ENCODE measurements at regions not wholly inside any gene's neighbourhood (a gene's known extent, or its start where the extent isn't known, plus 50 kb on each side); places are given as distances from the start of the nearest gene placed in this dataset.
"Not testable (repeated sequence)": the region's sequence is repeated elsewhere in the genome, so short reads cannot be mapped to it uniquely, and the experiment has no call there.

GRCh38 chr11:45000918-45001317 lies 50.2 kb upstream of the TP53I11 start:
- no peak for DNase-seq

DNA sequence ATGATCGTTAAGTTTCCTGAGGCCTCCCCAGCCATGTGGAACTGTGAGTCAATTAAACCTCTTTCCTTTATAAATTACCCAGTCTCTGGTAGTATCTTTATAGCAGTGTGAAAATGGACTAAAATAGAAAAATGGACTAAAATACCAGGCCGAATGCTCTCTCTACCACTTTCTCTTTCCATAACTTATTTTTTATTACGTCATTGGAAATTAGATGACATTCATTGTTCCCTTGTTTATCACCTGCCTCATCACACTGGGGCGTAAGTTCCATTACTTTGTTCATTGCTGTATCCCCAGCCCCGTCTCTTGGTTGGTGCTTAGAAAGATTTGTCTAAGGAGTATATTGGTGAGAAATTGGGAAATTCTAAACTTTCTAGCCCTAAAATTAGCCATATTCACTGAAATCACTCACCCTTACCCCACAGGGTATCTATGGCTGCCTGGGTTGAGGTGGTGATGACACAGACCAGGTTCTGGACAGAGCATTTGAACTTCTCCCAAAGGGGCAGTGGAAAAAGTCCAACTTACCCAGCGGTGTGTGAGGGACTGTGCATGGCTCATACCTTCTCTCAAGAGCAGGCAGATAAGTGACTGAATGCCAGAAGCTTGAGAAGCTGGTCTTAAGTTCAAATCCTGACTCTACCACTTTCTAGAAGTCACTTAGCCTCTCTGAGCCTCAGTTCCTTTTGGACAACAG lies 50.9 kb upstream of the TP53I11 start:
- no peak for DNase-seq

DNA sequence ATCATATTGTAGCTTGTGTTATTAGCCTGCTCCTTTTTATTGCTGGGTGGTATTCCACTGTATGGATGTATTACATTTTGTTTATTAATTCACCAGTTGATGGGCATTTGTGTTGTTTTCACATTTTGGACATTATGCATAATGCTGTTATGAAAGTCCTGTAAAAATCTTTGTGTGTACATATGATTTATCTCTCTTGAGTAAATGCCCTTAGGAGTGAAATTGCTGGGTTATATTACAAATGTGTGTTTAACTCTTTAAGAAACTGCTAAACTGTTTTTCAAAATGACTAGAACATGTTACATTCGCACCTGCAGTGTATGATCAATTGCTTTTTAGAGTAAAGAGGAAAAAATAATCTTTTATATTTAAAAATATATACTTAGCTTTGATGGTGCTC lies 54.4 kb upstream of the TP53I11 start:
- DNase-seq: no peak

DNA sequence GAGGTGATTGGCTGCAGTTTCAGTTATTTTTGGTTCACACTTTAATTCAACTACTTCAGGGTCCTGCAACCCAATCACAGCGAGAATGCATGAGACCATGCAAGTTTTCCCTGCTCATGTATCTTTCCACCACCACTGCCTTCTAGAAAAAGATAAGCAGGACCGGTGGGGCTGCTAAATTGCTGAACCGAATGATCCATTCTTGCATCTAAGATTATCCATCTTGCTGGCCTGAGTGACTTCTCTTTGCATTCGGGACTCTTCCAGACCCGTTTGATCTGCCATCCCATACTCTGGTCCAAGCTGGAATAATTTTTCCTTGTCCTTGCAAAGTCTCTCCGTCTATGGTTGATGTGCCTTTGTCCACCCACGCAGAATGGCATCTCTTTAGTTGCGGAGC lies 56.3 kb upstream of the TP53I11 start:
- no peak for DNase-seq

DNA sequence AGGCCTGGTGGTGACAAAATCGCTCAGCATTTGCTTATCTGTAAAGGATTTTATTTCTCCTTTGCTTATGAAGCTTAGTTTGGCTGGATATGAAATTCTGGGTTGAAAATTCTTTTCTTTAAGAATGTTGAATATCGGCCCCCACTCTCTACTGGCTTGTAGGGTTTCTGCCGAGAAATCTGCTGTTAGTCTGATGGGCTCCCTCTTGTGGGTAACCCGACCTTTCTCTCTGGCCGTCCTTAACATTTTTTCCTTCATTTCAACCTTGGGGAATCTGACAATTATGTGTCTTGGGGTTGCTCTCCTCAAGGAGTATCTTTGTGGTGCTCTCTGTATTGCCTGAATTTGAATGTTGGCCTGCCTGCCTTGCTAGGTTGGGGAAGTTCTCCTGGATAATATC lies 65.3 kb upstream of the TP53I11 start:
- not testable (repeated sequence) for DNase-seq

DNA sequence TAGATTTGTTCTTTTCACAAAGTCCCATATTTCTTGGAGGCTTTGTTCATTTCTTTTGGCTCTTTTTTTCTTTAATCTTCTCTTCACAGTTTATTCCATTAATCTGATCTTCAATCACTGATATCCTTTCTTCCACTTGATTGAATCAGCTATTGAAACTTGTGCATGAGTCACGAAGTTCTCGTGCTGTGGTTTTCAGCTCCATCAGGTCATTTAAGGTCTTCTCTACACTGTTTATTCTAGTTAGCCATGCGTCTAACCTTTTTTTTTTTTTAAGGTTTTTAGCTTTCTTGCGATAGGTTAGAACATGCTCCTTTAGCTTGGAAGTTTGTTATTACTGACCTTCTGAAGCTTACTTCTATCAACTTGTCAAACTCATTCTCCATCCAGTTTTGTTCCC lies 65.8 kb upstream of the TP53I11 start:
- not testable (repeated sequence) for DNase-seq

GRCh38 chr11:45017329-45017728 lies 66.6 kb upstream of the TP53I11 start:
- no peak for DNase-seq

DNA sequence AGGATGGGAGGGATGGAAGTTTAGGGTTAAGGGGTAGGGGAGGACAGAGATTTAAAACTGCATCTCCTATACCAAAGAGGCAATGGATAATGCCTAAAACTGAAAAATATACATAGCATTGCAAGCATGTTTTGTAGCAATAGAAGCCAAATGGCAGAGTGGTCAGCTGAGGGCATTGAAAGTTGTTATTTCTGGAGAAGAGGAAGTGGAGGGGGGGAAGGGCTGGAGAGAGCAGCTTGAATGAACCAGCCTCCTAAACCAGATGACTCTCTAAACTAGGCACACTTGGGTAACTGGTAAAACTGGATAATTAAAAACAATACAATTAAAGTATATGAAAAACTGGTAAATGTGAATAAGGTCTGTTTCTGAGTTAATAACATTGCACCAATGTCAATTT lies 70.3 kb upstream of the TP53I11 start:
- no peak for DNase-seq

- DNase-seq: no peak
Observed at GRCh38 chr11:45021692-45022141, 71.0 kb upstream of the TP53I11 start.

GRCh38 chr11:45022294-45023064 lies 71.8 kb upstream of the TP53I11 start:
- no peak for DNase-seq

DNA sequence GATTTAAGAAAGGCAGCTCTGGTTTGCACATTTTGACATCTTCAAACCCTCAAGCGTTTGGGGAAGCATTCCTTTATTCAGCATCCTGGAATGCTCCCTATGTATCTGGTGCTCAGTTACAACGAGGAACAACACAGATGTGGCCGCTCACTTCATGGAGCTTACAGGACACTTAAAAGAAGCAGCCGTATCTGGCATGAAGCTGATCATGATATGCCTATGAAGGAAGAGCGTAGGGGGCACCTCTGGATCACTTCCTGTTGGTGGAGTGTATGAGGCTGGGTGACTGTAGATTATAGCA lies 72.3 kb upstream of the TP53I11 start:
- DNase-seq: no peak

DNA sequence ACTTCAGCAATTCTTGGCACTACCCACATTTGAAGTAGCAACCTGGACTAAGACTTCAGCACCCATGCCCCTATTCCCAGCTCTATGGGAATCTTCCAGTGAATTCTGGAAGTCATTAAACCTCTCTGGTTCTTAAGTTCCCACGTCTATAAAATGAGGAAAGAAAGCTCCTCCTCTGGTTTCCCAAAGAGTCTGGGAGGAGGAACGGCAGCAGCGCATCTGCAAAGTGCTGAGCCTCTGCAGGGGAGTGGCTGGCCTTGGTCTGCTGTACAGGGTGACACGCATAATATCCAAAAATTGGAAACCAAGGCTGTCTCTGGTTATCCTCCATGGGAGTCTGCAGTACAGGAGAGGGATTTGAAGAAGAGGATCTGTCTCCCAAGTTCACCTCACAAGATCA lies 73.6 kb upstream of the TP53I11 start:
- no peak for DNase-seq

DNA sequence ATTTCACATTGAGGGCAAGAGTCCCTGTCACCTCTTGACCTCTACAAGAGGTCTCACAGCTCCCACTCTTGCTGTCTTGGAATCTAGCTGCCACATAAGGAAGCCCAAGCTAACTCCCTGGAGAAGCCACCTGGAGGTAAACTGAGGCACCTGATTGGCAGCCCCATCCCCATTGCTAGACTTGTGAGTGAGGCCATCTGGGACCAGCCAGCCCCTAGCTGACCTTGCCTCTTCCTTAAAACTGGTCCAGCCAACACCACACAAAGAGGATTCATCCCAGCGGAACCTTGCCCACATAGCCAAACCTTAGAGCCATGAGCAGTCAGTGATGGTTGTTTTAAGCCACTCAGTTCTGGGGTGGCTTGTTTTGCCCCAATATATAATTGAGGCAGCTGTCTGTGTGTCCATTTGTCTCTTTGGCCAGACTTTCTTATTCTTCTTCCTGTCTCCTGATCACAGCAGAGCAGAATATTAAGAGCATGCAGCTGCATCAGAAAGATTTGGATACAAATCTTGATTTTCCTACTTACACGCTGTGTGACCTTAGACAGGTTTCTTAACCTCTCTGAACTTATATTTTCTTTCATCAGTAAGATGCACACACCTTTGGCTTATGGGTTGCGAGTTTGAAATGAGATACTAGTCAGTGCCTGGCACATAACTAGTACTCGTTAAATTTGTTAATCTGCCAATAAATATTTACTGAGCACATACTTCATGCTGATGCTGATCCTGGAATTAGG lies 74.3 kb upstream of the TP53I11 start:
- DNase-seq: no peak

GRCh38 chr11:45025716-45026492 lies 75.2 kb upstream of the TP53I11 start:
- DNase-seq: no peak

- DNase-seq: no peak
Observed at GRCh38 chr11:45026835-45027234, 76.2 kb upstream of the TP53I11 start.

DNA sequence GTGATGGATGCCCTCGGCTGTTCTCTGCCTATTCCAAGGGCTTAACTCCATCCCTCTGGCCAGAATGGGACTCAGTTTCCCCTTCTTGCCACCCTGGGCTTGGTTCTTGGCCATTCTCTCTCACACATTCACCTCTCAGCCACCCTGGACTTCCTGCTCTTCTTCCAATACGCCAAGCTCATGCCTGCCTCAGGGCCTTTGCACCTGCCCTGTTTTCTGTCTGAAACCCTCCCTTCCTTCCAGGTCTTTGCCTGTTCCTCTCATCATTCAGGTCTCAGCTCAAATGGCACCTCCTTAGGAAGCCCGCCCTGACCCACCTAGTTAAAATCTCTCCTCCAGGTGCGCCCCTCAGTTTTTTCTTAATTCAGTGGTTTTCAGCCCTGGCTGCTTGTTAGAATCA lies 76.6 kb upstream of the TP53I11 start:
- no peak for DNase-seq

DNA sequence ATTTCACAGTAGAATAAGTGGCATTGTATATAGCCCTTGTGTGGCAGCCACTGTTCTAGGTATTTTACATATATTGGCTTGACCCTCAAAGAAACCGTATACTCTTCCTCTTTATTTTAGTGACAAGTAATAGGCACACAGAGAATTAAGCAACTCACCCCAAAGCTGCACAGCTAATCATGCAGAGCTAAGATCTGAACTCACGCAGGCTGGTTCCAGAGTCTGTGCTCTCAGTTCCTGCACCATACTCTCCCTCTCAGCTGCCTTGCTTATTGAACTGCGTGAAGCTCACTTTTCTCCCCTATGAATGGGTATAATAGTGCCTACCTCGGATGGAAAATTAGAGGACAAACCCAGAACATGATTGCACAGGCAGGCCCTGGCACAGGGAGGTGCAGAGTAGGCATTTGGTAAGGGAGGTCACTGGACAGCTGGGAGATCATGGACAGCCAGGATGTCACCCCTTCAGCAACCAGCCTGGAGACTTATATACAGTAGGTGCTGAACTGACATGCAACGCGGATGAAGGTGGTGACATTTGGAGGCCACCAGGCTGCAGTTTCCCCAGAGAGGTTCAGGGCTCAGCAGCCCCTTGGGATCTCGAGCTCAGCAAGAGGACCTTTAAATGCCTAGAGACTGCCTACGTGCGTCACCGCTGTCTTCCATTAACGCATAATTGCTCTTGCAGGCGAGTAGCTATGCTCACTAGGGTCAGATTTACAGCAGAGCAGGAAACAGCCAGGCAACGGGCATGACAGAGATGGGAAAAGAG lies 78.4 kb upstream of the TP53I11 start:
- no peak for DNase-seq

GRCh38 chr11:45030778-45031177 lies 80.1 kb upstream of the TP53I11 start:
- DNase-seq: no peak

GRCh38 chr11:45031912-45032519 lies 81.3 kb upstream of the TP53I11 start:
- no peak for DNase-seq

- DNase-seq: no peak
Observed at GRCh38 chr11:45035413-45035812, 84.7 kb upstream of the TP53I11 start.

DNA sequence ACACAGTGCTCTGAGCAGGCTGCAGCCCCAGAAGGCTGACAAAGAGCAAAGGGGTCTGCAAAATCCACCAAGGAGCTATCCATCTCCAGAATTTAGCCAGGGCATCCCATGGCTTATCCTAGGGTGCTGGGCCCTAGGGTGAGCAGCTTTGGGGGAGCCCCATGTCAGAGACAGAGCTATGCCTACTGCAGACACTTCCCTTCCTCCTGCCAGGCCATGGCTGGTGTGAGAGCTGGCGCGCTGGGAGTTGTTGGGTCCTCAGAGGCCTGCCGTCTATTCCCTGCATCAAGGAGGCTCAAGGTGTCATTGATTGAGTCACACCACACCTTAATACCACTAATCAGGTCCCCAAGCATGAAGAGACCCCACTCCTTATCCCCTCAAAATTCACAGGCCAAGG lies 85.3 kb upstream of the TP53I11 start:
- no peak for DNase-seq

- DNase-seq: no peak
Observed at GRCh38 chr11:45036733-45037132, 86.0 kb upstream of the TP53I11 start.

All from activated CD4-positive, CD25-positive, alpha-beta regulatory T cell treated with anti-CD3 and anti-CD28 coated beads, Interleukin-2, amount 50 U/mL, for 72 hours (primary cell).